Femur (tissue), 1 donor: ENCODE measurements at regions not wholly inside any gene's neighbourhood (a gene's known extent, or its start where the extent isn't known, plus 50 kb on each side); places are given as distances from the start of the nearest gene placed in this dataset.

ENCODE experiments used
- DNase-seq: peaks from one replicate; pipeline ENCODE4 v3.0.0-alpha.2; 2017

DNA sequence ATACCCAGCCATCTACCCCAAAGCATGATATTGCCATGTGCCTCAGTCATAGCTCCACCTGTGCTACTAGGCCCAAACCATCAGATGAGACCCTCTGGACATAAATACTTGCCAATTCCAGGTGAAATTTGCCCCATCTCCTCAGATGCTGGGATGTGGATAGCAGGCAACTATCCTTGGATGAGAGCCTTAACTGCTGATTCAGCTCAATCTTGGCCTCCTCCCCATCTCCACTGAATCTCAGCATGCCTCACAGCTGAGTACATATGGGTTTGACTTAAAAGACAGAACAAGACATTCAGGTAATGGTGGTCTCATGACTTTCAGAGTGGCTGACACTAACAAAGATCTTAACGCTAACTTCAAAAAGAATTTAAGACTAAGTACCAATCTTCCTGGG lies 50.8 kb upstream of the KLHL13 start:
- DNase-seq = no peak

GRCh38 chrX:118171356-118171755 lies 54.7 kb upstream of the KLHL13 start:
- no peak for DNase-seq

DNA sequence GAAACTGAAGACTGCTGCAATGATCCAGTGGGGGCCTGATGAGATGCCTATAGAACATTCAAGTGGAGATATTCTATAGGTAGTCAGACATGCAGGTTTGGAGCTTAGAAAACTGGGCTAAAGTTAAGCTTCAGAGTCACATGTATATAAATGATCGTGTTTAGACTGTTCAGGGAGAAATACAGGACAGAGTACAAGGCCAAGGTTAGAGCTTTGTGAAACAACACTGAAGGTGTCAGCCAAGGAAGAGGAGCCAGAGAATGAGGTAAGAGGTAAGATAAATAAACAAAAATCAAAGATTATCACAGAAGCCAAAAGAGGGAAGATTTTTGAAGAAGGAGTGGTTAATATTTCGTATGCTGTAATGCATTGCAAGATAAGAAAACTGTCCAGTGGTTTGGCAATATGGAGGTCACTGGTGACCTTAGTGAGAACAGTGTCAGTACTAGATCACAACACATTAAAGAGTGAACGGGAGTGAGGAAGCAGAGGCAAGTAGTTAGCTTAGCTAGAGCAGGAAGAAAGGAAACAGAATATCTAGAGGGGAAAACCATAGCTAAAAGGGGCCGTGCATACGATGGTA lies 58.0 kb upstream of the KLHL13 start:
- no peak for DNase-seq

GRCh38 chrX:118177708-118178107 lies 61.1 kb upstream of the KLHL13 start:
- no peak for DNase-seq

- DNase-seq = no peak
These were observed 61.8 kb upstream of the KLHL13 start for GRCh38 chrX:118178450-118178849.

DNA sequence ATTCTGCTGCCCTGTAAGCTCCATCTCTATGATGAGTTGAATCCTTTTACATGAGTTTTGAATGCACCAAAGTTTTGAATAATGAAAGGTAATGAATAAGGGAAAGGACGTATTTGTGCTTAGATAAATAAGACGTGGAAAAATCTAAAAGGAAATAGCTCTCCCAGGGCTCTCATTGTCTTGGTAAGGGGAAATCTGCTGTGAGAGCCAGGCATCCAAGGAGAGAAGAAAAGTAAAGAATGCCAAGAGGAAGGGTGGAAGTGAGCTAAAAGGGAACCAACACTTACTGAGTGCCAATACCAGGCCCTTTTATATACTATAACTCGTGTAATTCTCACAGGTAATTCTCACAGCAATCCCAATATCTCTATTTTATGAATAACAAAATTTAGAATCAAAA lies 62.6 kb upstream of the KLHL13 start:
- DNase-seq = no peak

GRCh38 chrX:118179718-118180117 lies 63.1 kb upstream of the KLHL13 start:
- no peak for DNase-seq

- no peak for DNase-seq
These were observed 64.4 kb upstream of the KLHL13 start for GRCh38 chrX:118181030-118181429.

GRCh38 chrX:118182025-118182424 lies 65.4 kb upstream of the KLHL13 start:
- DNase-seq = no peak

DNA sequence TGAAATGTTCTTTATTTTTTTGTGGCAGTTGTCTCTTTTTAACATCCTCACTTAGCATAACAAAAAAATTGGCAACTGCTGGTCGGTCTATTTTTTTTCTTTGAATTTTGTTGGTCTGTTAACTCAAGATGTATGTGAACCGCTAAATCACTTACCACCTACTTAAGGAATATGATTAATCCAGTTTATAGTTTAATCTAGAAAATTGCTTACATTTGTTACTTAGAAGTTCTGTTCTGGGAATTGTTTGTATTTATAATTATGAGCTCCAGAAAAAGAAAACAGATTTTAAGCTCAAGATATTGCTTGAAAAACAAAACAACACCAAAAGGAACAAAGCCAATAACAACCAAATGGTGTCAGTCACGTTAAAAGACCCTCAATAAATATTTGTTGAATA lies 66.1 kb upstream of the KLHL13 start:
- no peak for DNase-seq

GRCh38 chrX:118183606-118184005 lies 67.0 kb upstream of the KLHL13 start:
- no peak for DNase-seq

GRCh38 chrX:118187100-118187499 lies 70.5 kb upstream of the KLHL13 start:
- DNase-seq = no peak

GRCh38 chrX:118189000-118189399 lies 72.4 kb upstream of the KLHL13 start:
- no peak for DNase-seq

GRCh38 chrX:118189628-118190027 lies 73.0 kb upstream of the KLHL13 start:
- DNase-seq = no peak

- DNase-seq = no peak
These were observed 81.1 kb upstream of the KLHL13 start for GRCh38 chrX:118197730-118198129.

DNA sequence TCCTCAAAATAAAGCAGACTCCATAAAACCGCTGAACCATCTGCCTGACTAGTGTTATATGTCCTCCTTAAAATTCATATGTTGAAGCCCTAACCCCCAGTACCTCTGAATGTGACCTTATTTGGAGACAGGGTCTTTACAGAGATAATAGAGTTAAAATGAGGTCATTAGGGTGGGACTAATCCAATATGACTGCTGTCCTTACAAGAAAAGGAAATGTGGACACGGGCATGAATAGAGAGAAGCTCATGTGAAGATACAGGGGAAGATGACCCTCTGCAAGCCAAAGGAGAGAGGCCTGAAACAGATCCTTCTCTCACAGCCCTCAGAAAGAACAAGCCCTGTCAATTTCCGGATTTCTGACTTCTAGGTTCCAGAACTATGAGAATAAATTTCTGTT lies 82.0 kb upstream of the KLHL13 start:
- DNase-seq = no peak

GRCh38 chrX:118199997-118200396 lies 83.4 kb upstream of the KLHL13 start:
- DNase-seq = no peak

DNA sequence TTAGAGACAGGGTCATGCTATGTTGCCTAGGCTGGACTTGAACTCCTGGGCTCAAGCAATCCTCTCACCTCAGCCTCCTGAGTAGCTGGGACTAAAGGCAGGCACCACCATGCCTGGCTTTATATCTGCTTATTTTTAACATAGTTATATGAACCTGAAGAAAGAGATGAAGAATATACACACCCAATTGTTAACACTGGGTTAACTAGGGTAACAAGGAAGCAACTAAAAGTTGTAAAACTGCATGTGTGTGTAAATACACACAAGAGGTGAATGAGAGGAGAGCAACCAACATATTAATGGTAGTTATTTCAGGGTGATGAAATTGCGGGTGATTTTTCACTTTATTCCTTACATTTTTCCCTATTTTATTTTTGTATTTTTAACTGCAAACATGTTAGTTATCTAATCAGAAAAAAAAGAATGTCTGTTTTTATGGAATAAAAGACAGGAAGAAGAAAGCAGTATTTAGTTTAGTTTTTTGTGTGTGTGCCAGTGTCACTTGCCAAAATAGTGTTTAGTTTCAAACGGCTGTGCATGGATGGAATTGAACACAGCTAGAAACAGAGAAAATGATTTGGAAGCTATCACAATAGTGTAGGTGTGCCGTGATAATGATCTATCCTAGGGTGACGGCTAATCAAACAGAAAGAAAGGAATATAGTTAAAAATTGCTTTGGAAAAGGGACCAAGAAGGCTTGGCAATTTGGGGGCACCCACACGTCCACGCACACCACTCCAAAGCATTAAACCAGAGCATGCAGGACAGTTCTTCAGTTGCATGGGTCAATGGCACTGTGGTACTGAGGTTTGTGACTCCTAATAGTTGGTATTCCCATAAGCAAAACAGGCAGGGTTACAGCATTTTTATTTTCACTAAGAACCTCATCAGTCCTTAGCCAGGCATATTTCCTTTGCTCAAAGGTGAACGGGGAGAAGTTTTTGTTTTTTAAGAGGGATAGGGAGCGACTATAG lies 89.1 kb upstream of the KLHL13 start:
- DNase-seq = no peak

- no peak for DNase-seq
These were observed 91.3 kb upstream of the KLHL13 start for GRCh38 chrX:118207831-118208453.

DNA sequence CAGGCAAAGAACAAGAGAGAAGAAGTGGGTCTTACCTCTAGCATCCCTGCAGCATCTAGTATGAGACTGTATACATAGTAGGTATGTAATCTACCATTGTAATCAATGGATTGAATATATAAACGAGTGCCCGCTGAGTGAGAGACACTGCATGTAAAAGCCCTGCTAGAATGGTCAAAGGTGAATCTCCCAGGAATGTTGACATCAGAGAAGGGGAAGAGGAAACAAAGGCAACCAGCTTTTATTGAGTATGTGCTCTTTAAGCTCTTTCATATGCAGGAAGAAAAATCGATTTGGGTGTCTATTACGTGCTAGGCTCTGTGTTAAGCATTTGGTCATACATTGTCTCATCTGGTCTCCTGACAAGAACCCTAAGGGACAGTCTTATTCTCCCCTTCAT lies 91.9 kb upstream of the KLHL13 start:
- DNase-seq = no peak

- DNase-seq = no peak
These were observed 95.5 kb upstream of the KLHL13 start for GRCh38 chrX:118211891-118212816.

DNA sequence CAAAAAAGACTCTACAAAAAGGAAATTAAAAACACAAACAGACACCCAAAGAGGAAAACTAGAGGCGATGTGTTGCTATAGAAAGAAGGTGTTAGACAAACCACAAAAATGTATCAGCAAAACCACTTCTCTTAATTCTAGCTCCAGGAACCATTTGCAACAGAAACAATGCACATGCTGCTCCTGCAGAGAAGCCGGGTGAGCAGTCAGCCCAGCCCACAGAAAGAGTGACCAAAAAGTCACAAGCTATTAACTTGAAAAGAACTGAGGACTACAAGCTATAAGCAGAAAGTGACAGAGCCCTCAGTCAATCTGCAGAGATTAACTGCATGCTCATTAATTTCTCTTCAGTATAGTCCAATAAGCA lies 96.2 kb upstream of the KLHL13 start:
- DNase-seq = no peak

DNA sequence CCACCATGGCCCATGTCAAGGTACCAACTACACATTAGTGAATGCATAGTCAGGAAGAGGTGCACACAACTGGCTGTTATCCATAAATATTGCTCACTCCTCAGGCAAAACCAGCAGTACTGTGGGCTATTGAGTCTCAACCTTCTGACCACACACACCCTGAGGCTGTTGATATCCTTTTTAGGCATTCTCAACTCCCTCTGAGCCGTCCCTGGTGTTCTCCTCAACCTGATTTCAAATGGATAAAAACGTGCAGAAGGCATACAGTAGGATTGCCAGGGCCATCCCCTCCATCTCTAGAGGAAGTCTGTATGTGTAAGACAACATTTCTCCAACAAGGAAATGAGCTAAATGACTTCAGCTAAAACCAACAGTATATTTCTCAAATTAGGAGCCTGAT lies 98.7 kb upstream of the KLHL13 start:
- DNase-seq = no peak
